ENCODE measurements at regions not wholly inside any gene's neighbourhood (a gene's known extent, or its start where the extent isn't known, plus 50 kb on each side); places are given as distances from the start of the nearest gene placed in this dataset.

DNA sequence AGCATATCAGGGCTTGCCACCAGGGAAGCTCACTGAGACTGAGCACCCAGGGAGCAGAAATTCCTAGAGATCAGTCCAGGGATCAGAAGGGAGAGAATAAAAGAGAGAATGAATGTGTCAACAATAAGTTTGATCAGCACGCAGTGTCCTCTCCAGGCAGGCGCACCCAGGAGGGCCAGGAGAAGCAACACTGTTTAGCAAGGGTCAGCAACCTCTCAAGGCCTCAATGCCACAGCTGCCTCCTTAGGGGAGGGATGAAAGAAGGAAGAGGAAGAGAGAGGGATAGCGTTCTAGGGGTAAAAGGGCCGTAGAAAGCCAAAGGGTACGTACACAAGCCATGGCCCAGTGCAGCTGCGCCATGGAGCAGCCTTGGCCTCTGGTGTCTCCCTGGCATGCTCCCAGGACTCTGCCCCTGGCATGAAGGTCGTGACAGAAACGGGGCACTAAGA is 399.8 kb downstream of the SHQ1 start:
- TF ChIP-seq EGR1 (IDR thresholded peaks at IDR 0.05; ENCODE audit: borderline replicate concordance, low read depth, low read length) = no peak
- no peak for TF ChIP-seq EZH2 (IDR thresholded peaks at IDR 0.05; ENCODE audit: low read depth, low read length, severe bottlenecking)
- TF ChIP-seq, protein P1, sequence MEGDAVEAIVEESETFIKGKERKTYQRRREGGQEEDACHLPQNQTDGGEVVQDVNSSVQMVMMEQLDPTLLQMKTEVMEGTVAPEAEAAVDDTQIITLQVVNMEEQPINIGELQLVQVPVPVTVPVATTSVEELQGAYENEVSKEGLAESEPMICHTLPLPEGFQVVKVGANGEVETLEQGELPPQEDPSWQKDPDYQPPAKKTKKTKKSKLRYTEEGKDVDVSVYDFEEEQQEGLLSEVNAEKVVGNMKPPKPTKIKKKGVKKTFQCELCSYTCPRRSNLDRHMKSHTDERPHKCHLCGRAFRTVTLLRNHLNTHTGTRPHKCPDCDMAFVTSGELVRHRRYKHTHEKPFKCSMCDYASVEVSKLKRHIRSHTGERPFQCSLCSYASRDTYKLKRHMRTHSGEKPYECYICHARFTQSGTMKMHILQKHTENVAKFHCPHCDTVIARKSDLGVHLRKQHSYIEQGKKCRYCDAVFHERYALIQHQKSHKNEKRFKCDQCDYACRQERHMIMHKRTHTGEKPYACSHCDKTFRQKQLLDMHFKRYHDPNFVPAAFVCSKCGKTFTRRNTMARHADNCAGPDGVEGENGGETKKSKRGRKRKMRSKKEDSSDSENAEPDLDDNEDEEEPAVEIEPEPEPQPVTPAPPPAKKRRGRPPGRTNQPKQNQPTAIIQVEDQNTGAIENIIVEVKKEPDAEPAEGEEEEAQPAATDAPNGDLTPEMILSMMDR (IDR thresholded peaks at IDR 0.05; ENCODE audit: control extremely low read depth in 1 of 3, insufficient read depth in 1 of 3, low read depth in 1 of 3, low read length in 3 of 3) = no peak
- no peak for TF ChIP-seq JUND (IDR thresholded peaks at IDR 0.05; ENCODE audit: low read length)
- TF ChIP-seq EP300 (IDR thresholded peaks at IDR 0.05; ENCODE audit: borderline replicate concordance in 1 of 2, low read depth in 2 of 2, low read length in 2 of 2) = no peak
- TF ChIP-seq POLR2A (IDR thresholded peaks at IDR 0.05; ENCODE audit: control extremely low read depth in 1 of 2, low read depth in 2 of 2, low read length in 2 of 2) = no peak
- no peak for TF ChIP-seq TEAD4 (IDR thresholded peaks at IDR 0.05; ENCODE audit: low read depth, low read length)
- TF ChIP-seq POLR2AphosphoS5 (IDR thresholded peaks at IDR 0.05; ENCODE audit: low read depth, low read length) = no peak
- no peak for TF ChIP-seq TAF1 (IDR thresholded peaks at IDR 0.05; ENCODE audit: low read depth, low read length)
- TF ChIP-seq RAD21 (IDR thresholded peaks at IDR 0.05 in 1 of 2, conservative IDR thresholded peaks at IDR 0.05 in 1 of 2; ENCODE audit: low read depth in 2 of 2, low read length in 2 of 2) = no peak
- no peak for TF ChIP-seq SP1 (IDR thresholded peaks at IDR 0.05; ENCODE audit: low read depth, low read length)
- TF ChIP-seq CBX8 (IDR thresholded peaks at IDR 0.05; ENCODE audit: borderline replicate concordance, low read depth, low read length) = no peak

Measured in H1 (cell line).